CD4-positive, CD25-positive, alpha-beta regulatory T cell (primary cell): ENCODE measurements at regions not wholly inside any gene's neighbourhood (a gene's known extent, or its start where the extent isn't known, plus 50 kb on each side); places are given as distances from the start of the nearest gene placed in this dataset.

Experiments used
- ATAC-seq, 2 donors: fragments of 150-1000 bp; cut with Tn5 transposase; one replicate each; pipeline ENCODE4 v1.10.0; 2021; ENCODE audit warnings: low read depth in 2 of 2, moderate number of reproducible peaks in 2 of 2, moderate library complexity in 1 of 2
- DNase-seq, 3 donors: peaks; one replicate each; pipeline versions ENCODE4 v3.0.0 to v3.0.0-alpha.2; 2012 to 2022; ENCODE audit warnings: mixed read lengths in 1 of 3
- H3K27ac ChIP-seq: one replicate; pipeline ENCODE4 v1.7.0; 2013; ENCODE audit warnings: mild to moderate bottlenecking, low read length; ENCODE audit not compliant: insufficient read depth, poor library complexity, severe bottlenecking
- H3K27me3 ChIP-seq: one replicate; pipeline ENCODE4 v1.7.0; 2013; ENCODE audit warnings: low read length; ENCODE audit not compliant: control insufficient read depth, insufficient read depth
- H3K36me3 ChIP-seq: one replicate; pipeline ENCODE4 v1.7.0; 2013; ENCODE audit warnings: mild to moderate bottlenecking, low read length, moderate library complexity; ENCODE audit not compliant: control insufficient read depth, insufficient read depth
- H3K4me1 ChIP-seq: 2 replicates; pipeline ENCODE4 v1.7.0; 2013; ENCODE audit warnings: mild to moderate bottlenecking, low read length; ENCODE audit not compliant: insufficient read depth, control insufficient read depth, poor library complexity, severe bottlenecking
- H3K4me3 ChIP-seq: one replicate; pipeline ENCODE4 v1.7.0; 2013; ENCODE audit warnings: low read depth, mild to moderate bottlenecking, low read length, moderate library complexity
- H3K9me3 ChIP-seq, 2 experiments: 1 replicate in 1 of 2; 2 replicates in 1 of 2; pipeline ENCODE4 v1.7.0; 2013; ENCODE audit warnings: low read length in 2 of 2, mild to moderate bottlenecking in 1 of 2, moderate library complexity in 1 of 2; ENCODE audit not compliant: control insufficient read depth in 2 of 2
- H3K27ac Mint-ChIP-seq, 3 donors: one replicate each; pipeline ENCODE4 v1.8.0; 2020 to 2022; ENCODE audit warnings: mild to moderate bottlenecking in 3 of 3, mixed read lengths in 3 of 3, moderate library complexity in 2 of 3
- H3K27me3 Mint-ChIP-seq: one replicate; pipeline ENCODE4 v1.8.0; 2022; ENCODE audit warnings: mild to moderate bottlenecking, mixed read lengths
- H3K36me3 Mint-ChIP-seq: one replicate; pipeline ENCODE4 v1.8.0; 2020; ENCODE audit warnings: mixed read lengths
- H3K4me1 Mint-ChIP-seq, 4 donors: one replicate each; pipeline ENCODE4 v1.8.0; 2020 to 2022; ENCODE audit warnings: mixed read lengths in 4 of 4, mild to moderate bottlenecking in 1 of 4
- H3K4me3 Mint-ChIP-seq, 4 donors: one replicate each; pipeline ENCODE4 v1.8.0; 2020 to 2022; ENCODE audit warnings: mild to moderate bottlenecking in 4 of 4, mixed read lengths in 4 of 4, moderate library complexity in 3 of 4
- H3K9me3 Mint-ChIP-seq, 7 donors: one replicate each; pipeline ENCODE4 v1.8.0; 2020 to 2022; ENCODE audit warnings: mixed read lengths in 7 of 7, mild to moderate bottlenecking in 3 of 7, moderate library complexity in 2 of 7

DNA sequence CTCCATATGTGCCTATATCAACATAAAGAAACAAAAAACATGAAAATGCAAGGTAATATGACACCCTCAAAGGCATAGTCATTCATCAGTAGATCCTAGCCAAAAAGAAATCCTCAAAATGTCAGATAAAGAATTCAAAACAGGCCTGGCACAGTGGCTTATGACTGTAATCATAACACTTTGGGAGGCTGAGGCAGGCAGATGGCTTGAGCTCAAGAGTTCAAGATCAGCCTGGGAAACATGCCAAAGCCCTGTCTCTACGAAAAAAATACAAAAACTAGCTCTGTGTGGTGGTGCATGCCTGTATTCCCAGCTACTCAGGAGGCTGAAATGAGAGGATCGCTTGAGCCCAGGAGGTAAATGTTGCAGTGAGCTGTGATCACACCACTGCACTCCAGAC lies 284.6 kb upstream of the KLHL29 start:
- no peak overlapping the region for H3K4me3 ChIP-seq
- H3K4me1 ChIP-seq: no peaks in the 10 kb centered on the region
- no peak for DNase-seq
- H3K4me1 Mint-ChIP-seq: no peaks in the 10 kb centered on the region
- H3K27me3 Mint-ChIP-seq: no peaks in the 10 kb centered on the region
- peaks cover 0 to 5% of the 10 kb centered on the region in 2 experiments for H3K9me3 ChIP-seq
- no peaks in the 10 kb centered on the region for H3K36me3 Mint-ChIP-seq
- no peak overlapping the region for H3K27ac Mint-ChIP-seq
- H3K36me3 ChIP-seq: no peaks in the 10 kb centered on the region
- ATAC-seq: no peak
- H3K9me3 Mint-ChIP-seq: peaks cover 0 to 8% (median 2%) of the 10 kb centered on the region in 7 donors
- H3K27me3 ChIP-seq: no peaks in the 10 kb centered on the region
- no peak overlapping the region for H3K4me3 Mint-ChIP-seq
- no peak overlapping the region for H3K27ac ChIP-seq

DNA sequence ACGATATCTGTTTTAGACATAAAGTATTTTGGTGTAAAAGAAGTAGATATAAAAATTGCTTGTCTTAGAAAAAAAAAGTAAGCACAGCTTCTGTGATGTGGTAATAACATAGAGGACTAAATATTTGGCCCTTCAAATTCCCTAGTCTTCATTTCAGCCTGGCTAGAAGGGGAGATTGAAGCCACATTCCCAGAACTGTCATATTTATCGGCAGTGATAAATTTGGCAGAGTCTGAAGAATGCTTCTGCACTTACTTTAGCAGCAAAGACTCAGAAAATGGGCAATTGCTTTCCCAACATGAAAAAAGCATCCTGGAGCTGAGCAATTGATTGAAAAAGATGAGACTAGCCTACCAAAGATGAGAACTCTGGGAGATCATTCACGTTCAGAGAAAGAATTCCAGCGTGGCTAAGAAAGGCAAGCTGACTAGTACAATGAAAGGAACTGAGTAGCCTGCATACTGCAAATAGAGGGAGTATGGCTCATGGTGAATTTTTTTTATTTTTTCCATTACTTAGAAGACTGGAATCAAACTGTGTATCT lies 278.7 kb upstream of the KLHL29 start:
- Histone ChIP-seq H3K4me3 (no peak overlapping the region), H3K4me1 (no peaks in the 10 kb centered on the region), H3K27ac (no peak overlapping the region), H3K36me3 (no peaks in the 10 kb centered on the region), H3K27me3 (no peaks in the 10 kb centered on the region), H3K9me3 (no peaks in the 10 kb centered on the region)
- DNase-seq: no peak
- no peaks in the 10 kb centered on the region for H3K36me3 Mint-ChIP-seq
- peaks cover 0 to 13% (median 3%) of the 10 kb centered on the region in 7 donors for H3K9me3 Mint-ChIP-seq
- no peak for ATAC-seq
- H3K27me3 Mint-ChIP-seq: no peaks in the 10 kb centered on the region
- no peak overlapping the region for H3K4me3 Mint-ChIP-seq
- no peaks in the 10 kb centered on the region for H3K4me1 Mint-ChIP-seq
- H3K27ac Mint-ChIP-seq: no peak overlapping the region

DNA sequence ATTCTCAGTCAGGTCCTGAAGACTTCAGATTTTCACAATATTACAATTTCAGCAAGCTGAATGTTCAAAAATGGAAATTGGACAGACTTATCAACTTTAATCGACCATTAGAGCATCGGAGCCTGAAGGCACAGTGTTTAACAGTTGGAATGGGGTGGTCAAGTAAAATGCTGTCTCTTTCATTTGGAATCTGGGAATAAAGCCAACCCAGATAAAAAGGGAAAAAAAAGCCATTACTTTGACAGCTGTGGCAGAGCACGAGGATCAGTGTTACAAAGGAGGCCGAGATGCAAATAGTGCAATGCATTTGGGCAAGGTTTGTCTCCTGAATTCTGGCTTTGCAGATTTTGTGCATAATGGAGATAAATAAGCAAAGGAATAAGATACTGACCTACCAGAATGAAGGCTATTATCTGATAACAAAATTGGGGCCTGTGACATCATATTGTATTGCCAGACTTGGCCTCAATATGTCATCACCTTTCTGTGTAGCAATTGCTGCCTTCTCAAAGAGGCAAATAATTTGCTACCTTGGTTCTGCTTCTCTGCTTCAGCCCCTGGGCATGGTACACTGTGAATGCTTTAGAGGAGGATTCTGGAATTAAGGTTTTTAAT lies 277.5 kb upstream of the KLHL29 start:
- DNase-seq (no peak), ATAC-seq (no peak)
- no peaks in the 10 kb centered on the region for H3K27me3 ChIP-seq
- Mint-ChIP-seq H3K36me3 (no peaks in the 10 kb centered on the region), H3K4me3 (no peak overlapping the region), H3K27me3 (no peaks in the 10 kb centered on the region), H3K4me1 (no peaks in the 10 kb centered on the region), H3K9me3 (peaks cover 0 to 13% (median 3%) of the 10 kb centered on the region in 7 donors), H3K27ac (no peak overlapping the region)
- no peaks in the 10 kb centered on the region for H3K4me1 ChIP-seq
- no peaks in the 10 kb centered on the region for H3K9me3 ChIP-seq
- no peaks in the 10 kb centered on the region for H3K36me3 ChIP-seq
- no peak overlapping the region for H3K4me3 ChIP-seq
- no peak overlapping the region for H3K27ac ChIP-seq

DNA sequence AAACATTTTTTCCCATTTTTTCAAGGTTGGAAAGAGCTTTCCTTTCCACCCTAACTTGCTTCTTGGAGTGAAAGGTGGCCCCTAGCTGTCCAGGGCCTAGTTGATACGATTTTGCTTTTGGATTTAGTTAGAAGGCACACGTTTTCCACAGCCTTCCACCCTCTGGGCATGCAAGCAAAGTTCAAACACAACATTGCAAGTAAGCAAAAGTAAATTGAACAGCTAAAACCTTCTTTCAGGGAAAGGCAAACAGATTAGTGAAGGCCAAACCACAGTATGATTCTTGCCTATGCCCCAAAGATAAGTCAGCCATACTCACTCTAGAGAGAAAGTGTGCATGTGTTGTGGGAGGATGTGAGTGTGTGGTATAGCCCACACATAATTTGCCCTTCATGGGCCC lies 273.7 kb upstream of the KLHL29 start:
- no peaks in the 10 kb centered on the region for H3K27me3 ChIP-seq
- no peak overlapping the region for H3K27ac ChIP-seq
- H3K27ac Mint-ChIP-seq: no peak overlapping the region
- no peaks in the 10 kb centered on the region for H3K4me1 ChIP-seq
- no peaks in the 10 kb centered on the region for H3K36me3 ChIP-seq
- H3K4me1 Mint-ChIP-seq: no peaks in the 10 kb centered on the region
- H3K36me3 Mint-ChIP-seq: no peaks in the 10 kb centered on the region
- DNase-seq: no peak
- H3K4me3 Mint-ChIP-seq: no peak overlapping the region
- H3K4me3 ChIP-seq: no peak overlapping the region
- no peaks in the 10 kb centered on the region for H3K9me3 ChIP-seq
- ATAC-seq: no peak
- peaks cover 0 to 13% (median 2%) of the 10 kb centered on the region in 7 donors for H3K9me3 Mint-ChIP-seq
- H3K27me3 Mint-ChIP-seq: no peaks in the 10 kb centered on the region

DNA sequence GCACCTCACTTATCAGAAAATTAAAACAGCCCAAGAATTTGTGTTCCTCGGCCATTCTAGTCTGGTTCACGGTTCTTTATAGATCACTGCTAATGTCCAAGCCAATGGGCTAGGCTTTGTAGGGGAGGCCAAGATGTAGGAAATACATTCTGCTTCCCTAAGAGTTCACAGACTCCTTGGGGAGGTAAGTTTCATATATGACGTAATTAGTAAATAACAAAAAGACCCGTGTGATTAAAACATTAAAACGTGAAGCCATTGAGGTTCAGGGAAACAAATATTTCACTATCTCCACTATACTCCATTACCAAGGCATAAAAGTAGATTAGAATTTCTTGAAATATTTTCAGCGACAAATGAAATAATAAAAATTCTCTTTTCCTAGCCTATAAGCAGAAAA lies 272.5 kb upstream of the KLHL29 start:
- H3K27ac Mint-ChIP-seq: no peak overlapping the region
- ATAC-seq: no peak
- no peak for DNase-seq

DNA sequence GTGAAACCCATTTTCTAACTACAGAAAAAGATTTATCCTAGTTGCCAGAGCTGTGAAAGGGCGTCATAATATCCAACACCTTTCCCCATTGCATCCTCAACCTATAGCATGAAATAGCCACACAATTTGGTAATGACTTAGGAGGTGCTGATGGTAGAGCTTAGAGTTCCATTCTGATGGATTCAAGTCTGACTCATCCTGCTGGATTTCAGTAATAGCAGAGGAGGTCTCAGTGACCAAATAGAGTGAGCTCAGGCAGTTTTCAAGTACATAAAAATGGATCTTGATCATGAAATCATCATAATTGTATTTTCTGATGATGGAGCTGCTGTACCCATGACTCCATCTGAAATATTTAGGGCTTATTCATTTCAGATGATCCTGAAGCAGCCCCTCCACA lies 270.7 kb upstream of the KLHL29 start:
- Histone ChIP-seq H3K4me3 (no peak overlapping the region), H3K27me3 (no peaks in the 10 kb centered on the region), H3K27ac (no peak overlapping the region), H3K4me1 (no peaks in the 10 kb centered on the region), H3K36me3 (no peaks in the 10 kb centered on the region), H3K9me3 (no peaks in the 10 kb centered on the region)
- Mint-ChIP-seq H3K4me3 (no peak overlapping the region), H3K27ac (no peak overlapping the region), H3K36me3 (no peaks in the 10 kb centered on the region), H3K9me3 (peaks cover 0 to 13% (median 1%) of the 10 kb centered on the region in 7 donors), H3K4me1 (no peaks in the 10 kb centered on the region), H3K27me3 (no peaks in the 10 kb centered on the region)
- ATAC-seq: no peak
- DNase-seq: no peak

More for the DNA sequence above, 272.5 kb upstream of the KLHL29 start:
- Histone ChIP-seq H3K27me3 (no peaks in the 10 kb centered on the region), H3K4me3 (no peak overlapping the region), H3K27ac (no peak overlapping the region), H3K36me3 (no peaks in the 10 kb centered on the region), H3K4me1 (no peaks in the 10 kb centered on the region), H3K9me3 (no peaks in the 10 kb centered on the region)
- H3K27me3 Mint-ChIP-seq: no peaks in the 10 kb centered on the region
- H3K4me3 Mint-ChIP-seq: no peak overlapping the region
- no peaks in the 10 kb centered on the region for H3K36me3 Mint-ChIP-seq
- peaks cover 0 to 13% (median 2%) of the 10 kb centered on the region in 7 donors for H3K9me3 Mint-ChIP-seq
- H3K4me1 Mint-ChIP-seq: no peaks in the 10 kb centered on the region

DNA sequence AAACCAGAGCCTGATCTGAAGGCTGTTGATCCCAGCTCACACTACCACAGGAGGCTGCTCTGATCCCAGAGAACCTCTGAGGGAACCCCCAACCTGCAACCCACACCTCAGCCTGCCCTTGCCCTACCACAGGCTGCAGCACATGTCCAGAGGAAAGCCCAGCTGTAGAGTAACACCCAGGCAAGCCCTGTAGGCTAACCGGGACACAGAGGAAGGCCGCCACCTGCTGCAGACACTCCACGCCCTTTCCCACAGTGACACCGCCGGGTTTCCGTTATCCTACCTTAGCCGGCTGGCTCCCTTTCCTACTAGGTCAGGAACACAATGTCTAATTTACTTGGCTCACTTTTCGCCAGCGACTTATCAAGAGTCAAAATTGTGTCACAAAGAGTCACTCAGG lies 266.7 kb upstream of the KLHL29 start:
- Histone ChIP-seq H3K4me1 (no peaks in the 10 kb centered on the region), H3K9me3 (no peaks in the 10 kb centered on the region), H3K27me3 (no peaks in the 10 kb centered on the region), H3K36me3 (no peaks in the 10 kb centered on the region), H3K4me3 (no peak overlapping the region), H3K27ac (no peak overlapping the region)
- DNase-seq: no peak
- peaks cover 0 to 7% (median 0%) of the 10 kb centered on the region in 7 donors for H3K9me3 Mint-ChIP-seq
- H3K27ac Mint-ChIP-seq: no peak overlapping the region
- no peak for ATAC-seq
- H3K4me3 Mint-ChIP-seq: no peak overlapping the region
- no peaks in the 10 kb centered on the region for H3K4me1 Mint-ChIP-seq
- no peaks in the 10 kb centered on the region for H3K27me3 Mint-ChIP-seq
- no peaks in the 10 kb centered on the region for H3K36me3 Mint-ChIP-seq

DNA sequence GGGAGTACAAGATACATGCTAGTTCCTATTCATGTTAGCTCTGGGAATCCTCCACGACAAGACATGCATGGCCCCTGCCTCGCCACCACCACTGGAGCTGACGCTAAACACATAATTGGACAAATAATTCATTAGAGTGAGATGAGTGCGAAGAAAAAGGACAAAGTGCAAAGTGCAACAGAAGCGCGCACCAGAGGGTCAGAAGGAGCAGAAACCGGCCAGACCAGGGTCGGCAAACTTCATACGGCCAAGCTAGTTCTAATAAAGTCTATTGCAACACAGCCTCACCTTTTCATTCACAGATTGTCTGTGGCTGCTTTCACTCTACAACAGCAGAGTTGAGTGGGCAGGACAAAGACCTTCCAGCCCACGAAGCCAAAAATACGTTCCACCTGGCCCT lies 266.1 kb upstream of the KLHL29 start:
- Mint-ChIP-seq H3K4me1 (no peaks in the 10 kb centered on the region), H3K4me3 (no peak overlapping the region), H3K27ac (no peak overlapping the region), H3K9me3 (peaks cover 0 to 7% (median 0%) of the 10 kb centered on the region in 7 donors), H3K36me3 (no peaks in the 10 kb centered on the region), H3K27me3 (no peaks in the 10 kb centered on the region)
- DNase-seq (no peak), ATAC-seq (no peak)
- Histone ChIP-seq H3K9me3 (no peaks in the 10 kb centered on the region), H3K27ac (no peak overlapping the region), H3K27me3 (no peaks in the 10 kb centered on the region), H3K4me3 (no peak overlapping the region), H3K36me3 (no peaks in the 10 kb centered on the region), H3K4me1 (no peaks in the 10 kb centered on the region)
